Keratinocyte (primary cell): ENCODE measurements at regions not wholly inside any gene's neighbourhood (a gene's known extent, or its start where the extent isn't known, plus 50 kb on each side); places are given as distances from the start of the nearest gene placed in this dataset.
A peak's percentile ranks its signal among the peaks of the same experiment; 100 is the strongest.

Experiments
- DNase-seq: peaks from one replicate; pipeline ENCODE4 v3.0.0-alpha.2; 2011; ENCODE audit warnings: low read depth, missing footprints, low spot score
- FAIRE-seq: peaks from 2 replicates; lab custom pipeline; 2011; peaks lifted over from hg19 to GRCh38; lab: Jason Lieb, UNC
- H2AFZ ChIP-seq: 2 replicates; pipeline ENCODE4 v1.6.0; 2012; ENCODE audit warnings: low read length, control low read depth, inconsistent platforms; ENCODE audit not compliant: control insufficient read depth
- H3K27ac ChIP-seq: 2 replicates; pipeline ENCODE4 v1.5.1; 2011; ENCODE audit warnings: low read length; ENCODE audit not compliant: control insufficient read depth, insufficient read depth
- H3K27me3 ChIP-seq: 3 replicates; pipeline ENCODE4 v1.6.0; 2011; ENCODE audit warnings: low read length; ENCODE audit not compliant: control insufficient read depth, insufficient read depth; ENCODE audit errors: extremely low read depth
- H3K36me3 ChIP-seq, 2 experiments: 2 replicates in 1 of 2; 3 replicates in 1 of 2; pipeline ENCODE4 v1.5.1; 2011; ENCODE audit warnings: low read length in 2 of 2, mild to moderate bottlenecking in 1 of 2; ENCODE audit not compliant: control insufficient read depth in 2 of 2, insufficient read depth in 2 of 2; ENCODE audit errors: extremely low read depth in 1 of 2
- H3K4me1 ChIP-seq: 3 replicates; pipeline ENCODE4 v1.5.1; 2011; ENCODE audit warnings: low read length; ENCODE audit not compliant: control insufficient read depth, insufficient read depth; ENCODE audit errors: extremely low read depth
- H3K4me2 ChIP-seq: 3 replicates; pipeline ENCODE4 v1.6.0; 2011; ENCODE audit warnings: low read depth, low read length; ENCODE audit not compliant: control insufficient read depth, insufficient read depth; ENCODE audit errors: extremely low read depth
- H3K4me3 ChIP-seq, 3 experiments: fragments of 200-600 bp in 1 of 3; sonication (generic) in 1 of 3; 2 replicates in 2 of 3; 3 replicates in 1 of 3; pipeline ENCODE4 v1.5.1; 2011 to 2016; ENCODE audit warnings: low read length in 3 of 3, mild to moderate bottlenecking in 3 of 3, control low read depth in 2 of 3, inconsistent platforms in 1 of 3, low read depth in 1 of 3, mixed read lengths in 1 of 3, mixed run types in 1 of 3, moderate library complexity in 1 of 3; ENCODE audit not compliant: control insufficient read depth in 2 of 3, insufficient read depth in 2 of 3; ENCODE audit errors: extremely low read depth in 1 of 3
- H3K79me2 ChIP-seq: 2 replicates; pipeline ENCODE4 v1.6.0; 2012; ENCODE audit warnings: low read length; ENCODE audit not compliant: control insufficient read depth, insufficient read depth
- H3K9ac ChIP-seq: 3 replicates; pipeline ENCODE4 v1.6.0; 2011; ENCODE audit warnings: low read length; ENCODE audit not compliant: control insufficient read depth, insufficient read depth; ENCODE audit errors: extremely low read depth
- H3K9me1 ChIP-seq: 3 replicates; pipeline ENCODE4 v1.6.0; 2011; ENCODE audit warnings: low read length; ENCODE audit not compliant: control insufficient read depth, insufficient read depth; ENCODE audit errors: extremely low read depth
- H3K9me3 ChIP-seq: 2 replicates; pipeline ENCODE4 v1.5.1; 2012; ENCODE audit warnings: low read depth, low read length; ENCODE audit not compliant: control insufficient read depth
- H4K20me1 ChIP-seq: 3 replicates; pipeline ENCODE4 v1.6.0; 2011; ENCODE audit warnings: low read length; ENCODE audit not compliant: control insufficient read depth, insufficient read depth; ENCODE audit errors: extremely low read depth
- EZH2 ChIP-seq: IDR thresholded peaks from one replicate; pipeline ENCODE4 v1.6.1; 2012; ENCODE audit warnings: inconsistent platforms, mild to moderate bottlenecking, low read length, moderate library complexity
- dilution Hi-C: fragments of 300-500 bp; cut with MboI; formaldehyde crosslinking; loops from one replicate; pipeline ENCODE4 v1.7.0; 2020; ENCODE audit warnings: low sequenced_read_pairs; ENCODE audit not compliant: extremely low pct_ligation_motif_present
- TF ChIP-seq, protein P1 (sequence below), 3 experiments: IDR thresholded peaks in 1 of 3; conservative IDR thresholded peaks in 1 of 3; optimal IDR thresholded peaks in 1 of 3; 2 replicates in 2 of 3; 3 replicates in 1 of 3; pipeline versions ENCODE3 to v1.5.1; 2011; ENCODE audit warnings: low read length in 3 of 3, mild to moderate bottlenecking in 3 of 3, moderate library complexity in 2 of 3, control low read depth in 1 of 3, inconsistent platforms in 1 of 3; ENCODE audit not compliant: insufficient read depth in 2 of 3; ENCODE audit errors: extremely low read depth in 1 of 3

GRCh38 chr12:127393465-127393864, 873.5 kb upstream of the TMEM132C start:
- H3K9me3 ChIP-seq, result no peaks in the 10 kb centered on the region
- TF ChIP-seq EZH2, result no peak
- H3K27ac ChIP-seq, result peak overlapping the region; percentile 40
- H3K27me3 ChIP-seq, result no peaks in the 10 kb centered on the region
- dilution Hi-C loops, result no loop called here
- DNase-seq, result no peak
- no peak overlapping the region for H3K4me2 ChIP-seq
- H2AFZ ChIP-seq, result no peak overlapping the region
- H3K79me2 ChIP-seq, result no peaks in the 10 kb centered on the region
- H3K4me3 ChIP-seq, result no peak overlapping the region
- no peaks in the 10 kb centered on the region for H3K9me1 ChIP-seq
- no peaks in the 10 kb centered on the region for H3K36me3 ChIP-seq
- peaks cover 33% of the 10 kb centered on the region for H3K4me1 ChIP-seq
- FAIRE-seq, result no peak
- no peak overlapping the region for H3K9ac ChIP-seq
- H4K20me1 ChIP-seq, result no peaks in the 10 kb centered on the region

- H3K4me2 ChIP-seq, result no peak overlapping the region
- no peak for DNase-seq
- H3K27me3 ChIP-seq, result no peaks in the 10 kb centered on the region
- TF ChIP-seq, protein P1, sequence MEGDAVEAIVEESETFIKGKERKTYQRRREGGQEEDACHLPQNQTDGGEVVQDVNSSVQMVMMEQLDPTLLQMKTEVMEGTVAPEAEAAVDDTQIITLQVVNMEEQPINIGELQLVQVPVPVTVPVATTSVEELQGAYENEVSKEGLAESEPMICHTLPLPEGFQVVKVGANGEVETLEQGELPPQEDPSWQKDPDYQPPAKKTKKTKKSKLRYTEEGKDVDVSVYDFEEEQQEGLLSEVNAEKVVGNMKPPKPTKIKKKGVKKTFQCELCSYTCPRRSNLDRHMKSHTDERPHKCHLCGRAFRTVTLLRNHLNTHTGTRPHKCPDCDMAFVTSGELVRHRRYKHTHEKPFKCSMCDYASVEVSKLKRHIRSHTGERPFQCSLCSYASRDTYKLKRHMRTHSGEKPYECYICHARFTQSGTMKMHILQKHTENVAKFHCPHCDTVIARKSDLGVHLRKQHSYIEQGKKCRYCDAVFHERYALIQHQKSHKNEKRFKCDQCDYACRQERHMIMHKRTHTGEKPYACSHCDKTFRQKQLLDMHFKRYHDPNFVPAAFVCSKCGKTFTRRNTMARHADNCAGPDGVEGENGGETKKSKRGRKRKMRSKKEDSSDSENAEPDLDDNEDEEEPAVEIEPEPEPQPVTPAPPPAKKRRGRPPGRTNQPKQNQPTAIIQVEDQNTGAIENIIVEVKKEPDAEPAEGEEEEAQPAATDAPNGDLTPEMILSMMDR (optimal IDR thresholded peaks at IDR 0.05 in 1 of 3, IDR thresholded peaks at IDR 0.05 in 1 of 3, conservative IDR thresholded peaks at IDR 0.05 in 1 of 3; ENCODE audit: extremely low read depth in 1 of 3, insufficient read depth in 2 of 3, low read length in 3 of 3), result no peak
- no peak for TF ChIP-seq EZH2
- no peaks in the 10 kb centered on the region for H3K79me2 ChIP-seq
- H3K9me3 ChIP-seq, result no peaks in the 10 kb centered on the region
- dilution Hi-C loops, result no loop called here
- H2AFZ ChIP-seq, result no peak overlapping the region
- H3K27ac ChIP-seq, result peak overlapping the region; percentile 40
- H3K4me3 ChIP-seq, result no peak overlapping the region
- peaks cover 33% of the 10 kb centered on the region for H3K4me1 ChIP-seq
- no peaks in the 10 kb centered on the region for H3K9me1 ChIP-seq
- no peaks in the 10 kb centered on the region for H4K20me1 ChIP-seq
- H3K36me3 ChIP-seq, result no peaks in the 10 kb centered on the region
- peak; percentile 64 for FAIRE-seq
- H3K9ac ChIP-seq, result no peak overlapping the region
Measured at GRCh38 chr12:127393896-127394295, 873.1 kb upstream of the TMEM132C start.

- Histone ChIP-seq H2AFZ (no peak overlapping the region), H3K9ac (no peak overlapping the region), H3K9me3 (no peaks in the 10 kb centered on the region), H4K20me1 (no peaks in the 10 kb centered on the region), H3K27ac (no peak overlapping the region), H3K27me3 (no peaks in the 10 kb centered on the region), H3K4me2 (no peak overlapping the region), H3K4me1 (peaks cover 18% of the 10 kb centered on the region), H3K4me3 (no peak overlapping the region), H3K9me1 (no peaks in the 10 kb centered on the region), H3K36me3 (no peaks in the 10 kb centered on the region), H3K79me2 (no peaks in the 10 kb centered on the region)
- TF ChIP-seq EZH2, result no peak
- TF ChIP-seq, protein P1 (optimal IDR thresholded peaks at IDR 0.05 in 1 of 3, IDR thresholded peaks at IDR 0.05 in 1 of 3, conservative IDR thresholded peaks at IDR 0.05 in 1 of 3; ENCODE audit: extremely low read depth in 1 of 3, insufficient read depth in 2 of 3, low read length in 3 of 3), result no peak
- dilution Hi-C loops, result no loop called here
- FAIRE-seq (no peak), DNase-seq (no peak)
Measured at GRCh38 chr12:127396734-127397133, 870.2 kb upstream of the TMEM132C start.
